NCI-H526 treated with DMSO at 0.1 percent for 48 hours (cell line): ENCODE measurements at regions not wholly inside any gene's neighbourhood (a gene's known extent, or its start where the extent isn't known, plus 50 kb on each side); places are given as distances from the start of the nearest gene placed in this dataset.

ENCODE experiments used
- DNase-seq: peaks from one replicate; lab custom pipeline; 2025; lab: John Stamatoyannopoulos, UW

DNA sequence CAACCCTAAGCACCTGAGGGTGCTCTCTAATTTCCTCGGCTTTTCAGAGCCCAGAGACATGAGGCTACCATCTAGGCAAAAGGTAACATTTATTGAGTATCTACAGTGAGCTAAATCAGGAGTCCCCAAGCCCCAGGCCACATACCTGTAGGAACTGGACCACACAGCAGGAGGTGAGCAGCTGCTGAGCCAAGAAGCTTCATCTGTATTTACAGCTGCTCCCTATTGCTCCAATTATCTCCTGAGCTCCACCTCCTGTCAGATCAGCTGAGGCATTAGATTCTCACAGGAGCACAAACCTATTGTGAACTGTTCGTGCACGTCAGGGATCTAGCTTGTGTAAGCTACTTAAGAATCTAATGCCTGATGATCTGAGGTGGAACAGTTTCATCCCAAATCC is 70.2 kb downstream of the RND3 start:
- no peak for DNase-seq

DNA sequence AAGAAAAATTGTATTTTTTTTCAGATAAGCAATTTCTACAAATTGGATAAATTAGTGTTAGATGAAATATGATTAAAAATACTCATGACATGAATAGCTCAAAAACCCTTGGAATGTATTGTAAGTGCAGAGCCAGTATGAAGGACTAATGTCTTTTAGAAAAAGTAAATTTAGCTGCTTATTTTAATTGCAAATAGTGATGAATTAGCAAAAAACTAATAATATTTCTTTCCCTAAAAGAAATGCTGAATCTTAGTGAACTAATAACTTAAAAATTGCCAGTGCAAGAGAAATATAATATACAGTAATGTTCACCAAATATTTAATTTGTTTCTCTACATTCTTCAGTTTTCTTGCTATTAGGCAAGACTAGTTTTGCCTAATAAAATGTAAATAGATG is 72.4 kb downstream of the RND3 start:
- no peak for DNase-seq

DNA sequence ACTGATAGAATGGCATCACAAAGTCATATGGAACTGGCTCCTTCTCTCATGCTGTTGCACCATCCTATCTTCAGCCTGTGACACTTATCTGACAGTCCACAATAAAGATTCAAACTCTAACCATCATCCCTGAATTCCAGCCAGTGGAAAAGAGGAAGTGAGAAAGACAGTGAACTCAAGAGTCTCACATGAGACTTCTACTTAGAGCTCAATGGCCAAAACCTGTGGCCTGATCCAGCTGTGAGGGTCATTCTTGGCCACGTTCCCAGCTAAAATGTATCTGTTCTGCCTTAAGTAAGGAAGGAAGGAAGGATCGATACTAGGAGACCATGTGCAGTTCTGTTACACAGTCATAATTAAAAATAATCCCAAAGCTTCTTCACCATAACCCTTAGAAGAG is 73.6 kb downstream of the RND3 start:
- DNase-seq, result no peak

DNA sequence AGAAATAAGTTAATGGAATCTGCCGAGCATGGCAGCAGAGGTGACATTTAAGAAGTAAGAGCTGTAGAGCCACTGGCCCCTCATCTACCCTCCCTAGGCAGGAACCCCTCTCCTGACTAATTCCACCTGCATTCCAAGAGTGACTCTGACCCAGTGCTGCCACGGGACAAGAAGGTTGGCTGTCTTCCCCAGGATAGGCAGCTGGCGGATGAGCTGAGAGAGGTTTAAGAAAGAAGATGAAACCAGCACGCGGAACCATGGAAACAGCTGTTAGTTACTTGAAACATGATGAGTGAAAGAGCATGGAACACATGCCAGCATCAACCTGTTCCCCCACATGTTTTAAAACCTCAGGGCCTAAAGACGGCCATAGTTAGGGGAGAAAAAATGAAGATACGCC is 74.1 kb downstream of the RND3 start:
- DNase-seq, result no peak

DNA sequence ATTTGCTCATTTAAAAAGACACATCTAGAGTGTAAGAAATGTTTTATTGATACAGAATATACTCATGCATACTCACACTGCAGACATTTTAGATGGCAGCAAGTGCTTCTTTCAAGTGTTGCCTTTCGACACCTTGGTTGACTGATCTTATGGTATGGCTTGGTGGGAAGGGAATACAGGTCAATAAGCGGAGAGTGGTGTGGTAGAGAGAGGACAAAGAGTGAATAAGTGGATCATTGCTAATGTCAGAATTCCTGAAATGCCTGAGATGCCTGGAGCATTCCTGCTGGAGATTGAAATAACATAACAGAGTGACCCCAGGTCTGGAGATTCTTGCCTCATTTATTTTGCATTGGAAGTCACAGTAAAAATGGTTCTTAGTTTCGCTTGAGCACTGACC is 76.7 kb downstream of the RND3 start:
- no peak for DNase-seq

DNA sequence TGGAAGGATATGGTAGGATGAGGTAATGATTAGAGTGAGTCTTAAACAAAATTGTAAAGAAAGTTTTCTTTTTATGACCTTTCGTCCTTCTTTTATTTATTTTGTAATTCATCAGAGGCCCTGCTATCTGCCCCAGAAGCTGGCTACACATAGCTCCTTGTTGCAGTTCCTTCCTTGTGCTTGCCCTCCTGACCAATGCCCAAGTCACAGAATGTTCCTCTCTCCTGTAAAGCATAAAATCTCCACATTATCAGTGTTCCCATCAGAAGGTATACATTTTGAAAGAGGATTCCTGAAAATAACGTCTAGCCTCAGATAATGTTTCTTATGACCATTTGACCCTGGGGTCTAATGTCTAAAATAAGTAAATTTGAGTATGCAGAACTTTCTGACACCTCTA is 78.3 kb downstream of the RND3 start:
- DNase-seq, result no peak

DNA sequence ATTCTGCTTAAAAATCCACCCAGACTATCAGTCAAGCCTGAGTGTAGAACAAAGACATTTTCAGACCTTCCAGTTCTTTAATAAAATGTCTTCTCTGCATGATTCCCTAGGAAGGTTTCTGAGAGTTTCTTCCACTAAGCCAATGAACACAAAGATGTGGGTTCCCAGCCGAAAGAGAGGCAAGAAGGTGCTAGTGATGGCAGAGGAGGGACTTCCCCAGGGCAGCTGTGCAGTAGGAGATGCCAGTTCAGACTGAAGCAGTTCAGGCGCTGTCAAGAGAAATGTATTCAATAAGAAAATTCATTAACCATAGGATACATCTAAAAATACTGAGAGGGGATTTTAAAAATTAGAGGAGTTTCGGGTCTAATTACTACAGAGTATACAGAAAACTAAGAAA is 83.3 kb downstream of the RND3 start:
- no peak for DNase-seq

DNA sequence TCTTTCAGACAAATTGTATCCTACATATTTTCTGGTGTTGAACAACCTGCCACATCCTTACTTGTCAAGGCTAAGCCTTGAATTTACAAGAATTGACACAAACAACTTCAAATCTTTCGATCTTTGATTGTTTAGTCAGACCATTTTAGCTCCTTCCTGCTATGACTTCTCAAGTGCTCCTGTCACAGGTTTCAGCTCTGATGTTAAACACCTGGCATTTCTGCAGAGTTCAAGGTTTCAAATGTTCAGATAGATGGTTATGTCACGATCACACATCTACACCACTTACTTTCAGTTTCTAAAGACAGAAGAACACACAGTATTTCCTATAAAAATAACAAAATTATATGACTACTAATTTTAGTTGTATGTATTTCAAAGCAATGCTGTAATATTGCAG is 84.0 kb downstream of the RND3 start:
- no peak for DNase-seq

DNA sequence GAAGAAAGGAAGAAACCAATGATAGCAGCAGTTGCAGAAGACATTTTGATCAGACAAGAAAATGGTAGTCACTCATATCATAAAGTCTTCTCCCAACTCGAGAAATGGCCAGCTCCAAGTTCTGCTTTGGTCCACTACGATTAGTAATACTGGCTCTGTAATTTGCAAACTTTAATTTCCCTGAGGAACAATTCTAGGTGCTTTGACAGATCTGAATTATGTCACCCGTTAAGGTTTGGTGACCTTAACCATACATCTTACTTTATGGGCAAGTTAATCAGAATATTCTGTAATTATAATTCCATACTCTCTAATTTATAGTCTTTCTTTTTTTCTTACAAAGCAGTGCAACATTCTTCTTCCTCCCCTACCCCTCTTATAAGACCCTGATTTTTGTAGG is 84.5 kb downstream of the RND3 start:
- DNase-seq, result no peak

DNA sequence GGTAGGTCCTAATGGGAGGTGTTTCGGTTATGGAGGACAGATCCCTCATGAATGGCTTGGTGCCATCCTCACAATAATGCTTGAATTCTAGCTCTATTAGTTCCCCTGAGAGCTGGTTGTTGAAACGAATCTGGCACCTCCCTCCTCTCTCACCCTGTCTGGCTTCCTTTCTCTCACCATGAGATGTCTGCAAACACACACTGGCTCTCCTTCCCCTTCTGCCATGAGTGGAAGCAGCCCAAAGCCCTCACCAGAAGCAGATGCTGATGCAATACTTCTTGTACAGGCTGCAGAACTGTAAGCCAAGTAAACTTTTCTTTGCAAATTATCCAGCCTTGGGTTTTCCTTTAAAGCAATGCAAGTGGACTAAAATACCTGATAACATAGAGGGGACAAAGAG is 86.6 kb downstream of the RND3 start:
- no peak for DNase-seq

DNA sequence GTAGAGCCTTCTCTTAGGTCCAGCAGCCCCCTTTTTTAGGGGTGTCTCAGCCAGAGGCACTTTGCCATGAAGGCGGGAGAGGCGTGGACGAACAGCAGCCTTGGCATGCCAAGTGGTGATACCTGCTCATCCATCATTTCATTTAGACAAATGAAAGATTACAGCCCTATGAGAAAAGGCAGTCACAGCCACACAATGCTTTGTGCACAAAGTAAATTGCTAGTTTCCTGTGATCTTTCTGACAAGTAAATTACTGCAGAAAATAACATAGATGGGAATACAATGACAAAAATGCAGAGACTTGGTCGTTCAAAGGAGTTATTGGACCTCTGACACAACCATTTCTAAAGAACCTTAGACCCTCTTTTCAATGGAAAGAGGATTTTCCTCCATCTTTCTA is 94.9 kb downstream of the RND3 start:
- DNase-seq, result no peak

DNA sequence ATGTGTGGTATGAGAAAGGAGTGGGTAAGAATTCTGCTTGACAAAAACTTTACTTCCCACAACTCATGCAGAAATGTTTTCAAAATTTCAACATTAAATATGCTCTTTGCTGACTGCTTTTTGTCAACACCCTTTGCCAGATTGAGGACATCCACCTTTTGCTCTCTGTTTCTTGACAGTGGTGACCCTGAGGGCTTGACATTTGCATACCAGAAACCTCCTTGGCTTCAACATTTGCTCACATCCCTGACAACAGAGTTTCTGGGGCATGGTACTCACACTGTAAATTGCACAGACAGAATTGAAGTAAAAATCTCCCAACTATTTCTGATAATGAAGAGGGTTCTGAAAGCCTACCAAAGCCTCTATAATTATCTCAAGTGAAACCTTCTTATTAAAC is 95.7 kb downstream of the RND3 start:
- no peak for DNase-seq

DNA sequence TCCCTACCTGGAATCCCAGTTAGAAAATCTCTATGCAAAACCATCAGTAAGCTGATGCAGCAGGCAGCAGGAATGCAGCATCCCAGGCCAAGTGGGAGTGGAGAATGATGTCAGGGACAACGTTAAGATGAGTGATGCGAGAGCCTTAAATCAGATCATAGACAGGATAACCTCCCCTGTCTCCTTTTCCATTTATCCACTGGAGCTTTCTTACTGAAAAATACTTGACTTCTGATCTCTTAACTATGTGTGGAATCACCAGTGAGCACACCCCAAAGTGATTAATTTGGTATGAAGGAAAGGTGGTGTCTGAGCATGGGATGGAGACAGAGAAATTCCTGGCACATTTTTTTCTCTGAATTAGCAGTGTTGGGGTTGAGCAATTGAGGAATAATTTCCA is 98.0 kb downstream of the RND3 start:
- DNase-seq, result no peak

DNA sequence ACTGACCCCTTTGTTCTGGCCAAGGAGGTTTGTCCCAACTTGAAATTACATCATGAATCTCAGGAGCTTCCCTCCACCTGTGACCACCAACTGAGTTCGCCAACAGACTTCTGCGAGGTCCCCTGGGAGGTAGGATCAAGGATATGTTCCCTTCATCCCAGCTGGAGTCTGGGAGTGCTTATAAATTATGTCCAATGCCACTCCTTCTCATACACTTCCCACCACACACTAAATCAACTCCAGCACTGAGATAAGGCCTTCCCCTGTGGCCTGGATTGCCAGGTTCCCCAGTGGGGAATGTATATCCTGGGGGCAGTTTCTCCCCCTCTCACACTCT is 99.2 kb downstream of the RND3 start:
- no peak for DNase-seq

DNA sequence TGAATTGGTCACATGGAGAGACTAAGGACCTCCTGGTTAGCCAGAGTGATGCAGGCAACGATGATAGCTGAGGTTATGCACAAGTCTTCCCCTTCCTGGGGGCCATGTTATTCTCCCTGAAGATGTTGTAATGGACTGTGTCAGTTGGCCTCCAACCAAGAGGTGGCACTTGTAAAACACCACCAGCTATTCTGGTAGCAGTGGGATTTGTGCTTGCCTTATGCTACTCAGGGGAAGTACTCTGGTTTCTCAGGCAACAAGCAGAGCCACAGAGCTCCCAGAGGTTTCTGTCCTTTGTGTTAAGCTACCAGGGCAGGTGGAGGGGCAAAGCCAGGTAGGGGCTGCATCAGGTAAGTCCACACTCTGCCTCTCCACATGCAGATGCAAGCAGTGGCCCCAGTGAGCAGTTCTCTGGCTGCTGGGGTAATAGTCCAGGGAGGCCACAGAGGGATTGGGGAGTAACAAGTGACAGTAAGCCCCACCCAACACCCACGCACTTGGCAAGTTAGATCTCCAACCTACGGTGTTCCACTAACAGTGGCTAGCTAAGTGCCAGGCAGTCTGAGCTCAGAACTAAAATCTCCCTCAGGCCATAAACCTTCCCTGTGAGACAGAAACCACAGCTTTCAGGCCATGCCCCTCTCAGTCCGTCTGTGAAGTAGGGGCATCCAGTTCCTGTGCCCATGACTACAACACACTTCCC is 99.7 kb downstream of the RND3 start:
- DNase-seq, result no peak

DNA sequence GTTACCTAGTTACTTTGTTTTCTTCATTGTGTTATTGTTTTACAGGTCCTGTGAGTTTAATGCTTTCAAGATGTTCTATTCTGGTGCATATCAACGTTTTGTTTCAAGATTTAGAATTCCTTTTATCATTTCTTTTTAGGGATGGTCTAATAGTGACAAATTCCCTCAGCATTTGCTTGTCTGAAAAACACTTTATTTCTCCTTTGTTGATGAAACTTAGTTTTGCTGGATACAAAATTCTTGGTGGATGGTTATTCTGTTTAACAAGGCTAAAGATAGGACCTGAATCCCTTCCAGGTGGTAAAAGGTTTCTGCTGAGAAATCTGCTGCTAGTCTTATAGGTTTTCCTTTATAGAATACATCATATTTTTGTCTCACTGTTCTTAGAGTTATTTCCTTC is 102.3 kb downstream of the RND3 start:
- DNase-seq, result no peak

DNA sequence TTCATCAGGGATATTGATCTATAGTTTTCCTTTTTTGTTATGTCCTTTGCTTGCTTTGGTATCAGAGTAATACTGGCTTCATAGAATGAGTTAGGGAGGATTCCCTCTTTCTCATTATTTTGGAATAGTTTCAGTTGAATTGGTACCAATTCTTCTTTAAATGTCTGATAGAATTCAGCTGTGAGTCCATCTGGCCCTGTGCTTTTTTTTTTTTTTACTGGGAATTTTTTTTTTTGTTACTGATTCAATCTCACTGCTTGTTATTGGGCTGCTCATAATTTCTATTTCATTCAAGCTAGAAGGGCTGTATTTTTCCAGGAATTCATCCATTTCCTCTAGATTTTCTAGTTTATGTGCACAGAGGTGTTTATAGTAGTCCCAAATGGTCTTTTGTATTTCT is 103.9 kb downstream of the RND3 start:
- DNase-seq, result no peak

DNA sequence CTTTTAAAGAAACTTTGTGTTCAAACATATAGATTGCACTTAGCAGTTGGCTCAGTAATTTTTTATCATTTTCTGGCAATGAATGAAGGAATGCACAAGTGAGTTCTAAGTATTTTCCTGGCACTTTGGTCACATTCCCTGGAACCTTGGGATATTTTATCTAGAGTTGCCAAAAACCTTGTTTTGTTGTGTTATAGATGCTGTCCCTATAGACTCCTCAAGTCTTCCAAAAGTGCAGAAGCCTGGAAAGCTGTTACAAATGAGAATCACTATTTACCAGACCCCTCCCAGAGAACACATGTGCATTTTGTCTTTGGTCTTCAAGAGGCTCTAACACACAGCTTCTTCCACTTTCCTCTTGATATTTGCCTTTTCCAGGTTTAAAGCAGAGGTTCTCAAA is 108.3 kb downstream of the RND3 start:
- no peak for DNase-seq

DNA sequence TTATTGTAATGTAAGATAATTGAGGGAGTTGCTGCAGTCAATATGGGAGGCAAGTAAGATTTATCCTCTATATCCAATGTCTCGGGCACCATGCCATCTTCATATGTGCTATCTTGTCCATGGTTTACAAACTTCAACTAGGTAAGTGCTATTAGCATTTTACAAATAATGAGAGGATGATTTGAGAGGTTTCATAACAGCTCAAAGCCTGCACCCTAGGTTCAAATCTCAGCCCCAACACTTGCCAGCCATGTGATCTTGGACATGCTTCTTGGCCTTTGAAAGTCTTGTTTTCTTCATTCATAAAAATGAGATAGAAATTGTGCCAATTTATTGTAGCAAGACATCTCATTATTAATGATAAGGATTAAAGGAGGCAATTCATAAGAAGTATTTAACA is 108.8 kb downstream of the RND3 start:
- DNase-seq, result no peak

DNA sequence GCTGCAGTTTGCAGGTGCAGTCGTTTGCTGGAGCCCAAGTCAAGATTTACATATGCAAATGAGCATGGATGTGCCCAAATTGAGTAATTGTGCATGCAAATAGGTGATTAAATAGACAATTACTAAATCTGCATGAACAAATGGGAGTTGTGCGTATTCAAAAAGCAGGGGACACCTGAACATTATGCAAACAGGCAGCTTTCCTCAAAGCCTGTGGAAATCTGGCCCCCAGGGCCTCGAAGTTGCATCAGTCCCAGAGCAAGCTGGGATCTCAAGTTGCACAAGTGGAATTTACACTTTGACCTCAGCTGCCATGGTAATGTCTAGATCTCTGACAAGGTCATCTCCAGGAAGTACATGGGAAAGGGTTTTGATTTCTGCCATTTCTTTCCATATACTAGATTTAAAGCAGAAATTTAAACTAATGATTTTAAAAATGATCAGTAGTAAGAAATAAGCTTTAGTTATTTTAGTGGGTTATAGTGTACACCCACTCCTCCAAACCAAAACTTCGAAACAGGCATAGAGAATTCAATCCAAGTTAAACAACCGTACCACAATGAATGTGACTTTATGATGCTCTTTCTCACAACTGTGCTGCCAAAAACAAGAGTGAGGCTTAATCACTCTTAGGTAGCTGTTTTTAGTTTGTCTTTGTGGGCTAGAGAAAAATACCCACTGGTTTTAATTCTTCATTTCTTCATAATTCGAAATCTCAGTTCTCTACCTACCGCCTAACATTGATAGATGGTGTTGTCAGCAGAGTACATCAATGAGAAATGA is 110.7 kb downstream of the RND3 start:
- DNase-seq, result peak; percentile 93

DNA sequence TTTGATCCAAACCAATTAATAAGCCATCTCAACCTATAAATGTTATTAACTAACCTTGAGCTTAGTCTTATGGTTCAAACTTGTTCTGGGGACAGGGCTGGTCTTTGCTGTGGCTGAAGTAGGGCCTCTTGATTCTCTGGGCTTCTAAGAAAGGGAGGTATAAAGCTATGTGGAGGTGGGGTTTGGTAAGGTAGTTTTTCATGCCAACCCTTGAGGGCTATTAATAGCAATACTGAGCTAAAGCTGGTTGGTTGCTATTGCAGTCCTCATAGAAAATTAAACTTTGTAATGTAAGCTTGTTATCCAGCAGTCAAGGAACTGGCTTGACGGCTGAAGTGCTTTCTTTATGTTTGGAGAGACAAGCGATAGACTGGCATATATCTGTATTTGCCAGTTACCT is 112.1 kb downstream of the RND3 start:
- DNase-seq, result no peak

DNA sequence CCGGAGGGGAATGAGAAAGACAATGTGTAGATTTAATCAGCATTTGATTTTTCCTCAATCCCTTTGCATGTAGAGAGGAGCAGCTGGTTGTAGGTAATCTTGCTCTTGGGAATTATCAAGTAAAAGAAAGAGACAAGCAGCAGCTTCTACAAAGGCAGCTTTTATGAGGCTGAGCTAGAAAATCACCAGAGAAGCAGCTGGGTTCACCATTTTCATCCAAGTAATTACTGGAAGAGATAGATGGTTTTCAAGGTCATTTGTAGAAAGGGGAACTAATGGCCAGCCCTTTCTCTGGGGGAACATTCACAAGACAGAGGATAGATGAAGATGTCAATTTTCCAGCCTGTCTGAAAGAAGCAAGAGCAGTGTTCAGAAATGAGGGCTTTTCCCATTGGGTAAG is 113.0 kb downstream of the RND3 start:
- peak; percentile 27 for DNase-seq

DNA sequence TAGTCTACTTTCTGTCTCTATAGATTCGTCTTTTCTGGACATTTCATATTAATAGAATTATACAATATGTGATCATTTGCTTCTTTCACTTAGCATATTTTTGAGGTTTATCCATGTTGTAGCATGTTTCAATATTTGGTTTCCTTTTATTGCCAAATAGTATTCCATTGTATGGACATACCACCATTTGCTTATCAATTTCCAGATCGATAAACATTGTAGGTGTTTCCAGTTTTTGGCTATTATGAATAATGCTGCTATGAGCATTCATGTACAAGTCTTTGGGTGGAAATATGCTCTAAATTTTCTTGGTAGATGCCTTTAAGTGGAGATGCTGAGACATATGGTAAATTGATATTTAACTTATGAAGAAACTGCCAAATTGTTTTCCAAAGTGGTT is 114.1 kb downstream of the RND3 start:
- DNase-seq, result no peak
